Endodermal cell (in vitro differentiated cells): ENCODE measurements at regions not wholly inside any gene's neighbourhood (a gene's known extent, or its start where the extent isn't known, plus 50 kb on each side); places are given as distances from the start of the nearest gene placed in this dataset.

ENCODE experiments used
- DNase-seq: peaks from one replicate; pipeline ENCODE4 v3.0.0-alpha.2; 2017
- H3K27ac ChIP-seq: 2 replicates; pipeline ENCODE4 v1.5.1; 2013; ENCODE audit warnings: mild to moderate bottlenecking, low read depth, low read length, moderate library complexity
- H3K27me3 ChIP-seq: 2 replicates; pipeline ENCODE4 v1.6.1; 2013; ENCODE audit warnings: mild to moderate bottlenecking, low read length, moderate library complexity; ENCODE audit not compliant: insufficient read depth, control insufficient read depth, poor library complexity, severe bottlenecking
- H3K36me3 ChIP-seq: 2 replicates; pipeline ENCODE4 v1.7.0; 2013; ENCODE audit warnings: mild to moderate bottlenecking, low read length, moderate library complexity; ENCODE audit not compliant: control insufficient read depth, insufficient read depth
- H3K4me1 ChIP-seq: one replicate; pipeline ENCODE4 v1.7.0; 2013; ENCODE audit warnings: low read length; ENCODE audit not compliant: control insufficient read depth, insufficient read depth
- H3K4me3 ChIP-seq: 2 replicates; pipeline ENCODE4 v1.5.1; 2013; ENCODE audit warnings: mild to moderate bottlenecking, low read length, moderate library complexity
- H3K9ac ChIP-seq: 2 replicates; pipeline ENCODE4 v1.6.1; 2013; ENCODE audit warnings: mild to moderate bottlenecking, low read length, moderate library complexity; ENCODE audit not compliant: poor library complexity, severe bottlenecking; ENCODE audit errors: extremely low read depth
- H3K9me3 ChIP-seq: 2 replicates; pipeline ENCODE4 v1.6.1; 2013; ENCODE audit warnings: mild to moderate bottlenecking, low read length, moderate library complexity; ENCODE audit not compliant: control insufficient read depth
- H3K27ac Mint-ChIP-seq: 2 replicates; pipeline ENCODE4 v1.8.0; 2020; ENCODE audit warnings: mixed read lengths
- H3K27me3 Mint-ChIP-seq: 2 replicates; pipeline ENCODE4 v1.8.0; 2021; ENCODE audit warnings: mild to moderate bottlenecking, mixed read lengths; ENCODE audit not compliant: insufficient read depth
- H3K36me3 Mint-ChIP-seq: 2 replicates; pipeline ENCODE4 v1.8.0; 2020; ENCODE audit warnings: low read depth, mixed read lengths
- H3K4me1 Mint-ChIP-seq: 2 replicates; pipeline ENCODE4 v1.8.0; 2020; ENCODE audit warnings: mixed read lengths
- H3K4me3 Mint-ChIP-seq: 2 replicates; pipeline ENCODE4 v1.8.0; 2020; ENCODE audit warnings: mild to moderate bottlenecking, moderate library complexity, mixed read lengths
- H3K9me3 Mint-ChIP-seq: 2 replicates; pipeline ENCODE4 v1.8.0; 2020; ENCODE audit warnings: mild to moderate bottlenecking, mixed read lengths
- CTCF ChIP-seq: fragments of 200-600 bp; sonication (generic); conservative IDR thresholded peaks from 2 replicates; pipeline ENCODE4 v1.5.0; 2021; ENCODE audit warnings: antibody characterized with exemption, mild to moderate bottlenecking
- whole genome bisulfite sequencing, 2 experiments: methylation state at CpG; one replicate each; pipeline versions ENCODE4 v1.1.5 to v1.1.7; 2013; ENCODE audit warnings: missing lambda C conversion rate in 2 of 2, mixed read lengths in 1 of 2; ENCODE audit not compliant: insufficient coverage in 1 of 2, insufficient read length in 1 of 2; 5-methylcytosine and 5-hydroxymethylcytosine counted together

- Mint-ChIP-seq H3K36me3 (no peaks in the 10 kb centered on the region), H3K4me3 (no peak overlapping the region), H3K27me3 (no peaks in the 10 kb centered on the region), H3K9me3 (no peaks in the 10 kb centered on the region), H3K27ac (no peak overlapping the region), H3K4me1 (no peaks in the 10 kb centered on the region)
- 95 to 100% methylated on average over 1 of the region's 1 CpG for WGBS, 2 experiments
- no peak for TF ChIP-seq CTCF
- Histone ChIP-seq H3K36me3 (no peaks in the 10 kb centered on the region), H3K27me3 (no peaks in the 10 kb centered on the region), H3K9me3 (no peaks in the 10 kb centered on the region), H3K27ac (no peak overlapping the region), H3K4me1 (no peaks in the 10 kb centered on the region), H3K4me3 (no peak overlapping the region), H3K9ac (no peak overlapping the region)
- DNase-seq = no peak
Observed at GRCh38 chr13:68727165-68727564, 1380.5 kb upstream of the ATXN8OS start.

- 95 to 100% methylated on average over 1 to 3 of the region's 3 CpGs for WGBS, 2 experiments
- no peaks in the 10 kb centered on the region for H3K9me3 Mint-ChIP-seq
- H3K4me3 Mint-ChIP-seq = no peak overlapping the region
- Histone ChIP-seq H3K9me3 (no peaks in the 10 kb centered on the region), H3K9ac (no peak overlapping the region), H3K36me3 (no peaks in the 10 kb centered on the region), H3K4me1 (peaks cover 6% of the 10 kb centered on the region), H3K4me3 (no peak overlapping the region), H3K27me3 (no peaks in the 10 kb centered on the region), H3K27ac (no peak overlapping the region)
- H3K36me3 Mint-ChIP-seq = no peaks in the 10 kb centered on the region
- no peaks in the 10 kb centered on the region for H3K27me3 Mint-ChIP-seq
- H3K27ac Mint-ChIP-seq = no peak overlapping the region
- H3K4me1 Mint-ChIP-seq = peaks cover 16% of the 10 kb centered on the region
- DNase-seq = no peak
- no peak for TF ChIP-seq CTCF
Observed at GRCh38 chr13:68719815-68720214, 1387.8 kb upstream of the ATXN8OS start.

GRCh38 chr13:68715651-68716050, 1392.0 kb upstream of the ATXN8OS start:
- no peak for DNase-seq
- H3K27ac Mint-ChIP-seq = peak overlapping the region; percentile 85
- no peaks in the 10 kb centered on the region for H3K9me3 ChIP-seq
- no peaks in the 10 kb centered on the region for H3K36me3 ChIP-seq
- H3K9me3 Mint-ChIP-seq = no peaks in the 10 kb centered on the region
- H3K4me3 ChIP-seq = no peak overlapping the region
- peaks cover 34% of the 10 kb centered on the region for H3K4me1 Mint-ChIP-seq
- no peak for TF ChIP-seq CTCF
- no peaks in the 10 kb centered on the region for H3K27me3 ChIP-seq
- H3K27ac ChIP-seq = no peak overlapping the region
- H3K27me3 Mint-ChIP-seq = no peaks in the 10 kb centered on the region
- no peak overlapping the region for H3K9ac ChIP-seq
- WGBS, 2 experiments = 78% methylated on average over 2 of the region's 2 CpGs; no CpG with 5 or more reads in 1 of the 2 experiments
- no peaks in the 10 kb centered on the region for H3K36me3 Mint-ChIP-seq
- no peak overlapping the region for H3K4me3 Mint-ChIP-seq
- H3K4me1 ChIP-seq = peaks cover 14% of the 10 kb centered on the region
